Astrocyte (in vitro differentiated cells and primary cell): ENCODE measurements at regions not wholly inside any gene's neighbourhood (a gene's known extent, or its start where the extent isn't known, plus 50 kb on each side); places are given as distances from the start of the nearest gene placed in this dataset.
"Not testable (repeated sequence)": the region's sequence is repeated elsewhere in the genome, so short reads cannot be mapped to it uniquely, and the experiment has no call there.

ENCODE experiments used
- DNase-seq: peaks from one replicate; pipeline ENCODE4 v3.0.0-alpha.2; 2010; ENCODE audit warnings: low read depth
- FAIRE-seq: peaks from 2 replicates; lab custom pipeline; 2011; peaks lifted over from hg19 to GRCh38; lab: Jason Lieb, UNC
- H2AFZ ChIP-seq: 2 replicates; pipeline ENCODE4 v1.6.0; 2012; ENCODE audit warnings: low read depth, low read length, inconsistent platforms
- H3K27ac ChIP-seq: 2 replicates; pipeline ENCODE4 v1.5.1; 2011; ENCODE audit warnings: low read depth, low read length, inconsistent platforms
- H3K27me3 ChIP-seq: 2 replicates; pipeline ENCODE4 v1.6.0; 2011; ENCODE audit warnings: low read length, inconsistent platforms; ENCODE audit not compliant: insufficient read depth
- H3K36me3 ChIP-seq: 2 replicates; pipeline ENCODE4 v1.5.1; 2011; ENCODE audit warnings: low read length, inconsistent platforms; ENCODE audit not compliant: insufficient read depth
- H3K4me1 ChIP-seq: 2 replicates; pipeline ENCODE4 v1.5.1; 2011; ENCODE audit warnings: low read length, inconsistent platforms; ENCODE audit not compliant: insufficient read depth
- H3K4me2 ChIP-seq: 2 replicates; pipeline ENCODE4 v1.6.0; 2012; ENCODE audit warnings: low read length, inconsistent platforms
- H3K4me3 ChIP-seq: 2 replicates; pipeline ENCODE4 v1.5.1; 2011; ENCODE audit warnings: low read depth, mild to moderate bottlenecking, low read length, inconsistent platforms; ENCODE audit not compliant: insufficient read depth
- H3K79me2 ChIP-seq: 2 replicates; pipeline ENCODE4 v1.6.0; 2012; ENCODE audit warnings: mild to moderate bottlenecking, low read length, inconsistent platforms; ENCODE audit not compliant: insufficient read depth
- H3K9ac ChIP-seq: 2 replicates; pipeline ENCODE4 v1.6.0; 2012; ENCODE audit warnings: mild to moderate bottlenecking, low read length, inconsistent platforms
- H3K9me3 ChIP-seq: 2 replicates; pipeline ENCODE4 v1.5.1; 2012; ENCODE audit warnings: low read depth, mild to moderate bottlenecking, low read length, inconsistent platforms; ENCODE audit not compliant: insufficient read depth
- H4K20me1 ChIP-seq: 2 replicates; pipeline ENCODE4 v1.6.0; 2012; ENCODE audit warnings: low read length, inconsistent platforms; ENCODE audit not compliant: insufficient read depth
- H3K27ac Mint-ChIP-seq: one replicate; pipeline ENCODE4 v1.8.0; 2021; ENCODE audit warnings: mild to moderate bottlenecking, mixed read lengths; ENCODE audit not compliant: unreplicated experiment
- H3K27me3 Mint-ChIP-seq: one replicate; pipeline ENCODE4 v1.8.0; 2021; ENCODE audit warnings: low read depth, mixed read lengths; ENCODE audit not compliant: unreplicated experiment
- H3K36me3 Mint-ChIP-seq: one replicate; pipeline ENCODE4 v1.8.0; 2021; ENCODE audit warnings: low read depth, mixed read lengths; ENCODE audit not compliant: unreplicated experiment
- H3K4me1 Mint-ChIP-seq: one replicate; pipeline ENCODE4 v1.8.0; 2021; ENCODE audit warnings: low read depth, mixed read lengths; ENCODE audit not compliant: unreplicated experiment
- H3K4me3 Mint-ChIP-seq: one replicate; pipeline ENCODE4 v1.8.0; 2021; ENCODE audit warnings: mild to moderate bottlenecking, moderate library complexity, mixed read lengths; ENCODE audit not compliant: unreplicated experiment
- H3K9me3 Mint-ChIP-seq: one replicate; pipeline ENCODE4 v1.8.0; 2021; ENCODE audit warnings: mild to moderate bottlenecking, mixed read lengths; ENCODE audit not compliant: unreplicated experiment
- EZH2 ChIP-seq: IDR thresholded peaks from 2 replicates; pipeline ENCODE4 v1.6.1; 2012; ENCODE audit warnings: mild to moderate bottlenecking, low read length, inconsistent platforms; ENCODE audit not compliant: insufficient read depth
- TF ChIP-seq, protein P1 (sequence below): IDR thresholded peaks from 2 replicates; pipeline ENCODE4 v1.5.1; 2011; ENCODE audit warnings: low read depth, mild to moderate bottlenecking, inconsistent platforms, low read length, moderate library complexity; ENCODE audit not compliant: insufficient read depth

GRCh38 chr16:29237971-29238370 lies 168.5 kb downstream of the NPIPB11 start:
- no peak overlapping the region for H3K9ac ChIP-seq
- peaks cover 29% of the 10 kb centered on the region for H3K27me3 Mint-ChIP-seq
- no peaks in the 10 kb centered on the region for H3K36me3 Mint-ChIP-seq
- H3K36me3 ChIP-seq: no peaks in the 10 kb centered on the region
- H3K4me2 ChIP-seq: no peak overlapping the region
- H3K27ac Mint-ChIP-seq: no peak overlapping the region
- H4K20me1 ChIP-seq: no peaks in the 10 kb centered on the region
- no peaks in the 10 kb centered on the region for H3K27me3 ChIP-seq
- H3K79me2 ChIP-seq: no peaks in the 10 kb centered on the region
- H3K9me3 ChIP-seq: no peaks in the 10 kb centered on the region
- no peaks in the 10 kb centered on the region for H3K4me1 ChIP-seq
- no peaks in the 10 kb centered on the region for H3K4me1 Mint-ChIP-seq
- H3K4me3 Mint-ChIP-seq: no peak overlapping the region
- no peak overlapping the region for H3K27ac ChIP-seq
- no peak for DNase-seq
- no peak for FAIRE-seq
- peaks cover 14% of the 10 kb centered on the region for H3K9me3 Mint-ChIP-seq
- H3K4me3 ChIP-seq: no peak overlapping the region
- no peak overlapping the region for H2AFZ ChIP-seq
- TF ChIP-seq, protein P1, sequence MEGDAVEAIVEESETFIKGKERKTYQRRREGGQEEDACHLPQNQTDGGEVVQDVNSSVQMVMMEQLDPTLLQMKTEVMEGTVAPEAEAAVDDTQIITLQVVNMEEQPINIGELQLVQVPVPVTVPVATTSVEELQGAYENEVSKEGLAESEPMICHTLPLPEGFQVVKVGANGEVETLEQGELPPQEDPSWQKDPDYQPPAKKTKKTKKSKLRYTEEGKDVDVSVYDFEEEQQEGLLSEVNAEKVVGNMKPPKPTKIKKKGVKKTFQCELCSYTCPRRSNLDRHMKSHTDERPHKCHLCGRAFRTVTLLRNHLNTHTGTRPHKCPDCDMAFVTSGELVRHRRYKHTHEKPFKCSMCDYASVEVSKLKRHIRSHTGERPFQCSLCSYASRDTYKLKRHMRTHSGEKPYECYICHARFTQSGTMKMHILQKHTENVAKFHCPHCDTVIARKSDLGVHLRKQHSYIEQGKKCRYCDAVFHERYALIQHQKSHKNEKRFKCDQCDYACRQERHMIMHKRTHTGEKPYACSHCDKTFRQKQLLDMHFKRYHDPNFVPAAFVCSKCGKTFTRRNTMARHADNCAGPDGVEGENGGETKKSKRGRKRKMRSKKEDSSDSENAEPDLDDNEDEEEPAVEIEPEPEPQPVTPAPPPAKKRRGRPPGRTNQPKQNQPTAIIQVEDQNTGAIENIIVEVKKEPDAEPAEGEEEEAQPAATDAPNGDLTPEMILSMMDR: no peak
- no peak for TF ChIP-seq EZH2

DNA sequence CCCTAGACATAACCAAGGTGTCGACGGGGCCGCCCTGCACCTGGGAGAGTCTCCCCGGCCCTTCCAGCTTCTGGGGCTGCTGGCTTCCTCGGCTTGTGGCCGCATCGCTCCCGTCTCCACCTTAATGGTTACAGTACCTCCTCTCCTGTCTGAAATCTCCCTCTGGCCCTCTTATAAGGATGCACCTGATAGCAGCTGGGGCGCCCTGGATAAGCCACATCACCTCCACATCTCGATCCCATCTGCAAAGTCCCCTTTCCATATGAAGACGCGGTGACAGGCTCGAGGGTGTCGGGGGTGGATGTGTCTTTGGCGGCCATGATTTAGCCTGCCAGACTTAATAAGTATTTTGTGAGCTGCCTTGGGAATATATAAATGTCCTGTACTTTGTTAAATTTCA lies 169.0 kb downstream of the NPIPB11 start:
- not testable (repeated sequence) for H3K79me2 ChIP-seq, H3K9me3 ChIP-seq, DNase-seq, H3K27ac ChIP-seq, H3K36me3 Mint-ChIP-seq, H4K20me1 ChIP-seq, H3K4me3 Mint-ChIP-seq, H3K36me3 ChIP-seq, H3K27me3 ChIP-seq, H3K4me3 ChIP-seq, H3K4me1 ChIP-seq, FAIRE-seq, H3K27ac Mint-ChIP-seq, H2AFZ ChIP-seq, H3K4me2 ChIP-seq, H3K4me1 Mint-ChIP-seq, H3K9ac ChIP-seq
- peaks cover 30% of the 10 kb centered on the region for H3K27me3 Mint-ChIP-seq
- H3K9me3 Mint-ChIP-seq: peaks cover 14% of the 10 kb centered on the region

- Mint-ChIP-seq H3K9me3 (peaks cover 14% of the 10 kb centered on the region), H3K27me3 (peaks cover 30% of the 10 kb centered on the region)
- not testable (repeated sequence) for H3K4me1 ChIP-seq, H3K4me2 ChIP-seq, H3K36me3 Mint-ChIP-seq, H3K9me3 ChIP-seq, DNase-seq, H2AFZ ChIP-seq, H3K36me3 ChIP-seq, FAIRE-seq, H3K4me3 Mint-ChIP-seq, H4K20me1 ChIP-seq, H3K27ac ChIP-seq, H3K4me3 ChIP-seq, H3K9ac ChIP-seq, H3K27me3 ChIP-seq, H3K4me1 Mint-ChIP-seq, H3K27ac Mint-ChIP-seq, H3K79me2 ChIP-seq
Observed at GRCh38 chr16:29237023-29237422, 169.5 kb downstream of the NPIPB11 start.

DNA sequence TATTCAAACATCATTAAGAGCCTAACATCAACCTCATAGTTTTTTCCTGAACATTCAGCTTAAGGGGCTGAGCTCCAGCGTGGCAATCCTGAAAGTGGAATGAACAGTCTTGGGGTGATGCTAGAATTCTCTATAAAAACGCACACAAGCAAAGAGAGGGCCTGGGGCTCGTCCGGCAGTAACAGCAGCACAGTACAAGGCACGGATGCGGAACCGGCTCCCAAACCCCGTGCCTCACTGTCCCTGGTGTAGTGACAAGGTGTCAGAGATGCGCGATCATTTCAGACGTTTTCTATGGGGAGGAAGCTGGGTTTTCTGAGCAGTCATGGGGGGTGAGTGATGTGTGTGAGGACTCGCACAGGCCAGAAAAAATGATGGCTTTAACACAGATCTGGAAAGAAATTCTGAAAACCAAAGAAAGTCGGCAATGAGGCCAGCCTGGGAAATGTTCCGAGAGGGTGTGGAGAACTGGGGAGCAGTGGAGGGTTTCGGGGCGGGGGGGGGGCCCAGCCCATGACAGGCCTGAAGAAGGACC lies 170.6 kb downstream of the NPIPB11 start:
- not testable (repeated sequence) for H3K36me3 Mint-ChIP-seq, H3K4me3 Mint-ChIP-seq, H2AFZ ChIP-seq, H3K9ac ChIP-seq, H3K4me1 Mint-ChIP-seq, H3K4me1 ChIP-seq, DNase-seq, H3K27ac Mint-ChIP-seq, H3K36me3 ChIP-seq, H3K79me2 ChIP-seq, H3K4me2 ChIP-seq, H3K4me3 ChIP-seq, H3K9me3 ChIP-seq, FAIRE-seq, H3K27me3 ChIP-seq, H4K20me1 ChIP-seq, H3K27ac ChIP-seq
- peaks cover 12% of the 10 kb centered on the region for H3K9me3 Mint-ChIP-seq
- H3K27me3 Mint-ChIP-seq: peaks cover 30% of the 10 kb centered on the region

- not testable (repeated sequence) for DNase-seq, H3K9me3 ChIP-seq, H3K4me3 Mint-ChIP-seq, H2AFZ ChIP-seq, H3K4me3 ChIP-seq, H3K4me1 Mint-ChIP-seq, H3K27ac ChIP-seq, H3K27me3 ChIP-seq, H3K36me3 Mint-ChIP-seq, H3K79me2 ChIP-seq, H3K36me3 ChIP-seq, H4K20me1 ChIP-seq, FAIRE-seq, H3K27ac Mint-ChIP-seq, H3K9ac ChIP-seq, H3K4me2 ChIP-seq, H3K4me1 ChIP-seq
- H3K9me3 Mint-ChIP-seq: peaks cover 10% of the 10 kb centered on the region
- peaks cover 31% of the 10 kb centered on the region for H3K27me3 Mint-ChIP-seq
Observed at GRCh38 chr16:29234536-29235275, 171.8 kb downstream of the NPIPB11 start.
